Neural progenitor cell (in vitro differentiated cells): ENCODE measurements at regions not wholly inside any gene's neighbourhood (a gene's known extent, or its start where the extent isn't known, plus 50 kb on each side); places are given as distances from the start of the nearest gene placed in this dataset.

Experiments
- EZH2 ChIP-seq: fragments of 200-600 bp; sonication (generic); IDR thresholded peaks from 2 replicates; pipeline ENCODE4 v1.6.1; 2017; ENCODE audit warnings: antibody characterized with exemption, mild to moderate bottlenecking, moderate library complexity
- EZH2phosphoT487 ChIP-seq: fragments of 200-600 bp; sonication (generic); IDR thresholded peaks from 2 replicates; pipeline ENCODE4 v1.6.1; 2017; ENCODE audit warnings: antibody characterized with exemption
- TF ChIP-seq, protein P1 (sequence below): fragments of 200-600 bp; sonication (generic); IDR thresholded peaks from 2 replicates; pipeline ENCODE4 v1.5.1; 2017; ENCODE audit warnings: antibody characterized with exemption, mild to moderate bottlenecking

DNA sequence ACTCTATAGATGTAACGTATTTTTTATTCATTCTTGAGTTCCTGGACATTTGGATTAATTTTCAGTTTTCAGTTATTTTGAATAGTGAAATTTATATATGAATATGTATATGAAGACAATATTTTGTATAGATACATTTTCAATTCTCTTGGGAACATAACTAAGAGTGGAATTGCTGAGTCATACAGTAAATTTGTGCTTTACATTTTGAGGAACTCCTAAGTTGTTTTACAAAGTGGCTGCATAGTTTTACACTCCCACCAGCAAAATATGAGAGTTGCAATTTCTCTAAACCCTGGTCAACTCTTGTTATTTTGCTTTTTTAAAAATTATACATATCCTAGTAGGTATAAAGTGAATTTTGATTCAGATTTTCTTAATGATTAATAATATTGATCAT is 1838.6 kb upstream of the SEL1L start:
- TF ChIP-seq, protein P1, sequence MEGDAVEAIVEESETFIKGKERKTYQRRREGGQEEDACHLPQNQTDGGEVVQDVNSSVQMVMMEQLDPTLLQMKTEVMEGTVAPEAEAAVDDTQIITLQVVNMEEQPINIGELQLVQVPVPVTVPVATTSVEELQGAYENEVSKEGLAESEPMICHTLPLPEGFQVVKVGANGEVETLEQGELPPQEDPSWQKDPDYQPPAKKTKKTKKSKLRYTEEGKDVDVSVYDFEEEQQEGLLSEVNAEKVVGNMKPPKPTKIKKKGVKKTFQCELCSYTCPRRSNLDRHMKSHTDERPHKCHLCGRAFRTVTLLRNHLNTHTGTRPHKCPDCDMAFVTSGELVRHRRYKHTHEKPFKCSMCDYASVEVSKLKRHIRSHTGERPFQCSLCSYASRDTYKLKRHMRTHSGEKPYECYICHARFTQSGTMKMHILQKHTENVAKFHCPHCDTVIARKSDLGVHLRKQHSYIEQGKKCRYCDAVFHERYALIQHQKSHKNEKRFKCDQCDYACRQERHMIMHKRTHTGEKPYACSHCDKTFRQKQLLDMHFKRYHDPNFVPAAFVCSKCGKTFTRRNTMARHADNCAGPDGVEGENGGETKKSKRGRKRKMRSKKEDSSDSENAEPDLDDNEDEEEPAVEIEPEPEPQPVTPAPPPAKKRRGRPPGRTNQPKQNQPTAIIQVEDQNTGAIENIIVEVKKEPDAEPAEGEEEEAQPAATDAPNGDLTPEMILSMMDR, result no peak
- TF ChIP-seq EZH2, result no peak
- TF ChIP-seq EZH2phosphoT487, result no peak
